ENCODE measurements at regions not wholly inside any gene's neighbourhood (a gene's known extent, or its start where the extent isn't known, plus 50 kb on each side); places are given as distances from the start of the nearest gene placed in this dataset.

DNA sequence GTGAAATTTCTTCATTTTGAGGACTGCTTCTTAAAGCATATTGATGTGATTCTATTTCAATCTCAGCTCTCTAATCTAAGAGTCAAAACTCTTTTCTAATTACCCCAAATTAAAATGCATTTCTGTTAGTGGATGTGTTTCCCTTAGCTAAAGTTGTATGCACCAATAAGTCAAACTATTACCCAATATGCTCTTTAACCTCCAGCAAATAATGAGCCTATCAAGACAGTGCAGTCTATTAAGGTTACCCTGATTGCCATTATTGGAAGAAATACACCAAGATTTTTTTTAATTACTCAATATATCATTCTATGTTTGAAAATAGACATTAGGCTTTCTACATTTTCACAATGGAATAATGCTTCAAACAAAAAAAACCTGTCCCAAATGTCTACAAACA, 310.0 kb downstream of the BTG1 start:
- ChIA-PET CTCF (no interaction called here), POLR2A (ENCODE audit: low non-redundant PET) (no interaction called here)
- no peak for DNase-seq (ENCODE audit: low spot score)
- H3K36me3 ChIP-seq (ENCODE audit: insufficient read depth, low read length, poor library complexity, severe bottlenecking): no peaks in the 10 kb centered on the region
- H3K4me3 ChIP-seq (ENCODE audit: low read depth, low read length, poor library complexity, severe bottlenecking): no peak overlapping the region
- no TSS peak for BruUV-seq (replicated peaks)
- intact Hi-C loops (cut with micrococcal nuclease; ENCODE audit: unreplicated experiment): no loop called here
- H3K27ac ChIP-seq (ENCODE audit: low read depth, low read length, poor library complexity, severe bottlenecking): no peak overlapping the region
- TF ChIP-seq, protein P1, sequence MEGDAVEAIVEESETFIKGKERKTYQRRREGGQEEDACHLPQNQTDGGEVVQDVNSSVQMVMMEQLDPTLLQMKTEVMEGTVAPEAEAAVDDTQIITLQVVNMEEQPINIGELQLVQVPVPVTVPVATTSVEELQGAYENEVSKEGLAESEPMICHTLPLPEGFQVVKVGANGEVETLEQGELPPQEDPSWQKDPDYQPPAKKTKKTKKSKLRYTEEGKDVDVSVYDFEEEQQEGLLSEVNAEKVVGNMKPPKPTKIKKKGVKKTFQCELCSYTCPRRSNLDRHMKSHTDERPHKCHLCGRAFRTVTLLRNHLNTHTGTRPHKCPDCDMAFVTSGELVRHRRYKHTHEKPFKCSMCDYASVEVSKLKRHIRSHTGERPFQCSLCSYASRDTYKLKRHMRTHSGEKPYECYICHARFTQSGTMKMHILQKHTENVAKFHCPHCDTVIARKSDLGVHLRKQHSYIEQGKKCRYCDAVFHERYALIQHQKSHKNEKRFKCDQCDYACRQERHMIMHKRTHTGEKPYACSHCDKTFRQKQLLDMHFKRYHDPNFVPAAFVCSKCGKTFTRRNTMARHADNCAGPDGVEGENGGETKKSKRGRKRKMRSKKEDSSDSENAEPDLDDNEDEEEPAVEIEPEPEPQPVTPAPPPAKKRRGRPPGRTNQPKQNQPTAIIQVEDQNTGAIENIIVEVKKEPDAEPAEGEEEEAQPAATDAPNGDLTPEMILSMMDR (conservative IDR thresholded peaks at IDR 0.05; ENCODE audit: low read depth, low read length): no peak
- no peak for TF ChIP-seq EZH2 (IDR thresholded peaks at IDR 0.05; ENCODE audit: borderline replicate concordance, low read depth, low read length, poor library complexity, severe bottlenecking)
- H3K27me3 ChIP-seq (replicated peaks; ENCODE audit: insufficient read depth, low read depth, low read length, poor library complexity): no peaks in the 10 kb centered on the region
- H3K4me1 ChIP-seq (ENCODE audit: insufficient read depth, low read length, poor library complexity, severe bottlenecking): no peaks in the 10 kb centered on the region
- no peaks in the 10 kb centered on the region for H3K9me3 ChIP-seq (ENCODE audit: low read depth, low read length, poor library complexity, severe bottlenecking)

DNA sequence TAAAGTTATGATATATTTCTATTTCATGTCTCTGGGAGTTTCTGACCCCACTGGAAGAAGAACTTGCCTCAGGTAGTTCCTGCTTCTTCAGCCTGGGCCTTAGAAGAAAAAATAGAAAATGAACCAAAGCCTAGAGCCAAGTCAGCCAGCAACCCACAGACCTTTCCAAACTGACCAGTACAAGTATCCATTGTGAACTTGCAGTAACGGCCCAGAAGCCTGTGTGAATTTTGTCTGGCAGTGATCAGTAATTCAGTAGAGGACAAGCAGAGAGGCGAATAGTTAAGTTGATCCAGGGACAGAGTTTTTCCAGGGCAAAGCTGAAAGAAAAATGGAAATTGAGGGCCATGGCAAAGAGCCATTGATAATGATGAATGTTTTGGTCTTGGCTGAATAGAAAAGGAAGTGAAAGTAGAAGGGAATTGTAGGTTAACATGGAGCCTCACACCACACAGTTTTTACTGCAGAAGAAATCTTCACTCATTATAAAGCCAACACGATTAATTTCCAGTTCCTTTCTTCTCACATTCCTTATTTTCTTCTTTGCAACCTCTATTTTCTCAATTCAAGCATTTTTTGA, 311.8 kb downstream of the BTG1 start:
- Histone ChIP-seq H3K27me3 (replicated peaks; ENCODE audit: insufficient read depth, low read depth, low read length, poor library complexity) (no peaks in the 10 kb centered on the region), H3K27ac (ENCODE audit: low read depth, low read length, poor library complexity, severe bottlenecking) (no peak overlapping the region), H3K4me3 (ENCODE audit: low read depth, low read length, poor library complexity, severe bottlenecking) (no peak overlapping the region), H3K9me3 (ENCODE audit: low read depth, low read length, poor library complexity, severe bottlenecking) (no peaks in the 10 kb centered on the region), H3K36me3 (ENCODE audit: insufficient read depth, low read length, poor library complexity, severe bottlenecking) (no peaks in the 10 kb centered on the region), H3K4me1 (ENCODE audit: insufficient read depth, low read length, poor library complexity, severe bottlenecking) (no peaks in the 10 kb centered on the region)
- no peak for DNase-seq (ENCODE audit: low spot score)
- TF ChIP-seq EZH2 (IDR thresholded peaks at IDR 0.05; ENCODE audit: borderline replicate concordance, low read depth, low read length, poor library complexity, severe bottlenecking): no peak
- TF ChIP-seq, protein P1 (conservative IDR thresholded peaks at IDR 0.05; ENCODE audit: low read depth, low read length): no peak
- POLR2A ChIA-PET (ENCODE audit: low non-redundant PET): no interaction called here
- CTCF ChIA-PET: no interaction called here
- no TSS peak for BruUV-seq (replicated peaks)
- intact Hi-C loops (cut with micrococcal nuclease; ENCODE audit: unreplicated experiment): no loop called here

DNA sequence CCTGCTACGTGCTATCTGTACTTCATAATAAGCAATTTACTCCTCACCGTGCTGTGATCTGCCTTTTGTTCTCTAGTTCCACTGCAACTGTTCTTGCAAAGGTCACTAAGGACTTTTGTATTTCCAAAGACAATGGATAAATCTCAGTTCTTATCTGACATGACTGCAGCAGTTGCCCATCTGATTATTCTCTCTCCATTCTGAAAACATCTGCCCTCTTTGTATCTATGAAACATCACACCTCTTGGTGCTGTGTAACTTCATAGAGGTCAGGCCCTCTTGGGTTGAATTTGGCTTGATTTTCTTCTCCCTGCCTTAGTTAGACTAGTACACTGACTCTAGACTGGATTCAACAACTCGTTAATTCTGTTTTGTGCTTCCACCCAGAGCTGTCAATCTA, 319.6 kb downstream of the BTG1 start:
- Histone ChIP-seq H3K9me3 (ENCODE audit: low read depth, low read length, poor library complexity, severe bottlenecking) (no peaks in the 10 kb centered on the region), H3K4me1 (ENCODE audit: insufficient read depth, low read length, poor library complexity, severe bottlenecking) (peaks cover 4% of the 10 kb centered on the region), H3K36me3 (ENCODE audit: insufficient read depth, low read length, poor library complexity, severe bottlenecking) (no peaks in the 10 kb centered on the region), H3K27ac (ENCODE audit: low read depth, low read length, poor library complexity, severe bottlenecking) (no peak overlapping the region), H3K27me3 (replicated peaks; ENCODE audit: insufficient read depth, low read depth, low read length, poor library complexity) (no peaks in the 10 kb centered on the region), H3K4me3 (ENCODE audit: low read depth, low read length, poor library complexity, severe bottlenecking) (no peak overlapping the region)
- TF ChIP-seq, protein P1 (conservative IDR thresholded peaks at IDR 0.05; ENCODE audit: low read depth, low read length): no peak
- no peak for TF ChIP-seq EZH2 (IDR thresholded peaks at IDR 0.05; ENCODE audit: borderline replicate concordance, low read depth, low read length, poor library complexity, severe bottlenecking)
- ChIA-PET POLR2A (ENCODE audit: low non-redundant PET) (no interaction called here), CTCF (no interaction called here)
- no TSS peak for BruUV-seq (replicated peaks)
- no peak for DNase-seq (ENCODE audit: low spot score)
- intact Hi-C loops (cut with micrococcal nuclease; ENCODE audit: unreplicated experiment): no loop called here

Measured in A673 (cell line).